GM08714 (cell line): ENCODE measurements at regions not wholly inside any gene's neighbourhood (a gene's known extent, or its start where the extent isn't known, plus 50 kb on each side); places are given as distances from the start of the nearest gene placed in this dataset.
"Not testable (repeated sequence)": the region's sequence is repeated elsewhere in the genome, so short reads cannot be mapped to it uniquely, and the experiment has no call there.

Experiments used
- H3K4me3 ChIP-seq: fragments of 200-500 bp; sonication (Bioruptor generic); 2 replicates; pipeline ENCODE4 v1.5.1; 2014; ENCODE audit warnings: mild to moderate bottlenecking, low read length, inconsistent platforms
- ZNF274 ChIP-seq: IDR thresholded peaks from 2 replicates; pipeline ENCODE4 v1.6.1; 2012; ENCODE audit warnings: mild to moderate bottlenecking, low read depth, low read length

DNA sequence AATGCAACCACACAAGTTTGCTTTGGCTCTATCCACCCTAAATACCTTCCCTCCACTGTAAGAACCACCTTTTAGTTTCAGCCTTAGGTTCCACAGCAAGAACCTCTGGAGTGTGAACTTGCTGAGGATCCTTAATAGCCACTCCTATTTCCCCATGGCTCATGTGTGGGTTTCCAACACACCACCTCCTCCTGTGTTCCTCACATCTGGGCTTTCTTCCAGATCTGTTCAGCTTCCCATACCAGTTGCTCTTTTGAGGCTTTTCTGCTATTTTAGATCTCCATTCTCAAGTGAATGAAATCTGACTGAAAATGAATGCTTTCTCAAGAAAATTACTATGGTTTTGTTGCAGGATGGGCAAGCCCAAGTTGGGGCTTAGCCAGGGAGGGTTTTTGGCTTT, 104.8 kb upstream of the MIR17HG start:
- H3K4me3 ChIP-seq: no peak overlapping the region
- TF ChIP-seq ZNF274: no peak

DNA sequence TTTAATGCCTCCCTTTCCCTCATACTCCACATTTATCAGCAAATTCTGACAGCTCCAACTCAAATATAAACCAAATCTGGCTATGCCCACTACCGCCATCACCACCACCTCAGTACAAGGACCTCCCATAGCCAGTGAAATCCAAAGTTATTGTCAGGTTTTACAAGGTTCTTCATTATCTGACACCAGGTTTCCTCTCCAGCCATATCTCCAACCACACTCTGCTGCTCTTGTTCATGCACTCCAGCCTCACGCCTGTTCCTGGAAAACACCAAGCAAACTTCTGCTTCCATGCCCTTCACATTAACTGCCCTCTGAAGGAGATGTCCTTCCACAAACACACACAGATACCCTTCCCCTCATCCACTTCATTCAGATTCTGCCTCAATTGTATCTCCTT, 102.2 kb upstream of the MIR17HG start:
- H3K4me3 ChIP-seq: no peak overlapping the region
- TF ChIP-seq ZNF274: no peak

DNA sequence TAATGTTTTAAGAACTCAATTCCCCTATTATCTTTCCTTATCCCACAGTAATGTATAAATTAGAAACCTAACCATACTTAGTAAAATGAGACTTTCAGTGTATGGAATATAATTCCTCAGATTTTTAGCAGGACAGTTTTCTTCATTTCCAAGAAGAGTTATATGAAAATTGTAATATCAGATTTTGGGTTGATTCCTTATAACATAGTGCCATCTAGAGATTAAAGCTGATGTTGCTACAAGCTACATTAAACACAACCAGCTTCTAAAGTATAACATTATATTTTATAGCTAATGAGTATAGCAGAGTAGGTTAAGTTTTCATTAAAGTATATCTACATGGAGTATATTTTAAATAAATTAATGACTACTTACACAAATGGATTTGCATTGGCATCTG, 99.7 kb upstream of the MIR17HG start:
- H3K4me3 ChIP-seq: no peak overlapping the region

DNA sequence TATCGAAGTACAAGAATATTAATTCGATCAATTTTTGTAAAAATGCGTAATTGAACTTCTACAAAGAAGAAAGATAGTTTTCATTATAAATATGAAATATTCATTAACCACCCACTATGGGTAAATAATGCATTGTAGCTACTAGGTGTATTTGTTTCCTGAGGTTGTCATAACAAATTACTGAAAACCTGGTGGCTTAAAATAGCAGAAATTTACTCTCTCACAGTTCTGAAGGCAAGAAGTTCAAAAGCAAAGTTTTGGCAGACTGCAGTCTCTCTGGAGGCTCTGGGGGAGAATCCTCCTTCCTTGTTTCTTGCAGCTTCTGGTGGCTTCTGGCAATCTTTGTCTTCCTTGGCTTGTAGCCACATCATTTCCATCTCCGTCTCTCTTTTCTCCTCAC, 99.2 kb upstream of the MIR17HG start:
- TF ChIP-seq ZNF274: no peak

More for the DNA sequence above, 99.7 kb upstream of the MIR17HG start:
- no peak for TF ChIP-seq ZNF274

DNA sequence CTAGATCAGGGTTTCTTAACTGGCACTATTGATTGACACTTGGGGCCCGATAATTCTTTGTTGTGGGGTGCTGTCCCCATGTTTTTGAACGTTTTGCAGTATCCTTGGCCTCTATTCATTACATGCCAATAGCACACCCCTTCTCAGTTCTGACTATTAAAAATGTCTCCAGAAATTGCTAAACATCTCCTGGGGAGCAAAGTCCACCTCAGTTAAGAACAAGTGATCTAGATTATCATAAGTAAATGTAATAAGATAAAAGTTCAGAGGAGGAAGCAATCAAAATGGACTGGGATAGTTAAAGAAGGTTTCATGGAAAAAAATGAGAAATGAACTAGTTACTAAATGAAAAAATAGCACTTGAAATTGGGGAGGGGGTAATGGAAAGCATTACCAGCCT, 98.1 kb upstream of the MIR17HG start:
- no peak overlapping the region for H3K4me3 ChIP-seq
- no peak for TF ChIP-seq ZNF274

More for the DNA sequence above, 99.2 kb upstream of the MIR17HG start:
- no peak overlapping the region for H3K4me3 ChIP-seq

GRCh38 chr13:91249861-91250260, 97.6 kb upstream of the MIR17HG start:
- no peak for TF ChIP-seq ZNF274
- H3K4me3 ChIP-seq: no peak overlapping the region

GRCh38 chr13:91251573-91251972, 95.9 kb upstream of the MIR17HG start:
- H3K4me3 ChIP-seq: not testable (repeated sequence)

DNA sequence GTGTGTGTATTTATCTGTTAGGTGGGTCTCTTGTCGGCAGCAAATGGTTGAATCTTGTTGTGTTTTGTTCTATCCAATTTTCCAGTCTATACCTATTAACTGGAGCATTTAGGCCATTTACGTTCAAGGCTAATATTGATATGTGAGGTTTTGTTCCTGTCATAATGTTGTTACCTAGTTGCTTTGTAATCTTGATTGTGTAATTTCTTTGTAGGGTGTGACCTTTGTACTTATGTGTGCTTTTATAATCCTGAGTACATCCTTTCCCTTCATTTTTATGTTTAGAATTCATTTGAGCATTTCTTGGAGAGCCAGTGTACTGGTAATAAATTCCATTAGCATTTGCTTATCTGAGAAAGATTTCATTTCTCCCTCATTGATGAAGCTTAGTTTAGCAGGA, 83.0 kb upstream of the MIR17HG start:
- no peak overlapping the region for H3K4me3 ChIP-seq
- TF ChIP-seq ZNF274: no peak

GRCh38 chr13:91269237-91269636, 78.2 kb upstream of the MIR17HG start:
- TF ChIP-seq ZNF274: no peak
- no peak overlapping the region for H3K4me3 ChIP-seq

- no peak for TF ChIP-seq ZNF274
- no peak overlapping the region for H3K4me3 ChIP-seq
These were observed 77.5 kb upstream of the MIR17HG start for GRCh38 chr13:91270031-91270430.

DNA sequence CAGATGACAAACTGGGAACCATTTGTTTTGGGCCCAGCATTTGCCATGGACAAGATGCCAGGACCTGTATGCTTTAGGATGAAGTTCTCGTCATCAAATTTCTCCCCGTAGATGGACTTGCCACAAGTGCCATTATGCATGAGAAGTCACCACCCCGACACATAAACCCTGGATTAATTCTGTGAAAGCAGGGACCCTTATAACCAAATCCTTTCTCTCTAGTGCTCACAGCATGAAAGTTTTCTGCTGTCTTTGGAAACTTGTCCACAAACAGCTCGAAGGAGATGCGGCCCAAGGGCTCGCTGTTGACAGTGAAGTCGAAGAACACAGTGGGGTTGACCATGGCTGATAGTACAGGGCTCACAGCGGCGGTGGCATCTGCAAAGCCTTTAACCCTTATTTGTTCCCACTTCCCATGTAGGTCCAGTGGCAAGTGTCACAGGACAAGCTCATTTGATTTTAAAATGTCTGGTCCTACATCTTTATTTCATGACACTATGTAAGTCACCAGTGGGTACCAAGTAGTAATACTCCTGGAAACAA, 75.2 kb upstream of the MIR17HG start:
- TF ChIP-seq ZNF274: no peak
- H3K4me3 ChIP-seq: no peak overlapping the region

GRCh38 chr13:91273675-91274074, 73.8 kb upstream of the MIR17HG start:
- H3K4me3 ChIP-seq: no peak overlapping the region
- no peak for TF ChIP-seq ZNF274

- no peak overlapping the region for H3K4me3 ChIP-seq
- no peak for TF ChIP-seq ZNF274
These were observed 70.3 kb upstream of the MIR17HG start for GRCh38 chr13:91277013-91277676.

DNA sequence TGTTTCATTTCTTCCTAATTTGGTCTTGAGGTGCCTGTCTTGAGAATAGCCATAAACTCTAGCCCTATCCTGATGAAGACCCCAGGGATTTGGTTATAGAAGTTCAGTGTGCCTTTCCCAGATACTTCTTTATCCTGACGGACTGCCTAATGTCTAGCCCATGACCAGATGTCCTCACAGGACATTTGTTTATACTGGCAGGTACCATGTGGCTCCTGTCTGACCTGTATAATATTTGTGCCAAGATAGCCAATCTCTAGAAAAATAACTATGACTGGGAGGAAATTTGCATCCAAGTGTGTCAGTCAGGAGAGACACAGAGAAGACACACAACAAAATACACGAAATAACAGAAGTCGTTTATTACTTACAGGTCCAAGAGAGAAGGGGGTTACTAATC, 69.2 kb upstream of the MIR17HG start:
- TF ChIP-seq ZNF274: no peak
- H3K4me3 ChIP-seq: no peak overlapping the region

DNA sequence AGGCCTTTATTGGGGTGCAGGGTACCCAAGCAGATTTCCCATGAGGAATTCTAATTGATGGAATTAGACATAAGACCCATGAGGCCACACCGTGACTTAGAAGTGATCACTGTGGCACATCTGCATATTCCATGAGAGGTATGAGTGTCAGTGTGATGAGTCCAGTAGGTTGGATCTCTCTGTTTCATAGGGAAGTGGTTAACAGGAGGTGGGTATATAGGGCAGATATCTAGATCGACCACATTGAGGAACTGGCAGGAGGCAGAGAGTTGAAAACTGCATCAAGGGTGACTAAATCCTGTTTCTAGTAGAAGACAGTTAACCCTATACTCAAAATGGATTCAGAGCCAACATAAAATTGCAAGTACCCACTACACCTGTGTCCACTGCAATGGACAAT, 68.6 kb upstream of the MIR17HG start:
- no peak for TF ChIP-seq ZNF274

DNA sequence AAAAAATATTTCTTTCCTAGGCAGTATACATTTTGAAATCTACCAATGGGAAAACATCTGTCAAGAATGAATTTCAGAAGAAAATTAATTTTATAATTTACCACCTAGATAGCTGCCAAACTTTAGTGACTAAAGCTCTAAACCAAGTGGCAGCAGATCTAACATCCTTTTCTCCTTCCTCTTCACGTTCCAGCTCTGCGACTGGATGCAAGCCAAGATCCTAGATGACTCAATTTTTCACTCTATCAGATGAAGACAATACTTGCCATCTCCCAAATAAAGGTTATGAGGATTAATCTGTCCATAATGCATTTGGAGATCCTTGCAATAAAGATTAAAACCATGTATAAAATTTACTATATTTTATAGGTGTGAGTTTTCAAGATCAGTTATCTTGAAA, 66.7 kb upstream of the MIR17HG start:
- H3K4me3 ChIP-seq: no peak overlapping the region
- TF ChIP-seq ZNF274: no peak

More for the DNA sequence above, 68.6 kb upstream of the MIR17HG start:
- H3K4me3 ChIP-seq: no peak overlapping the region
